GM10248 (cell line): ENCODE measurements at regions not wholly inside any gene's neighbourhood (a gene's known extent, or its start where the extent isn't known, plus 50 kb on each side); places are given as distances from the start of the nearest gene placed in this dataset.
A peak's percentile ranks its signal among the peaks of the same experiment; 100 is the strongest.

Source experiments
- CTCF ChIA-PET: fragments of 300-600 bp; sonication (Branson Sonifier 250); formaldehyde crosslinking; extraction: SDS; loops from one replicate; lab custom pipeline; 2021; ENCODE audit warnings: antibody characterized with exemption; lab: Yijun Ruan, JAX
- POLR2A ChIA-PET: fragments of 350-650 bp; sonication (Branson Sonifier 250); formaldehyde crosslinking; extraction: SDS; loops from one replicate; lab custom pipeline; 2020; ENCODE audit warnings: antibody characterized with exemption; lab: Yijun Ruan, JAX
- DNase-seq: peaks from one replicate; pipeline ENCODE4 v3.0.0; 2012; ENCODE audit errors: extremely low spot score
- CTCF ChIP-seq: IDR thresholded peaks from 2 replicates; pipeline ENCODE4 v1.5.1; 2012; ENCODE audit warnings: mild to moderate bottlenecking, low read depth; ENCODE audit errors: extremely low read depth, missing control alignments, control extremely low read depth

GRCh38 chrX:66328950-66329596 lies 165.0 kb downstream of the HEPH start:
- TF ChIP-seq CTCF = no peak
- CTCF ChIA-PET = no interaction called here
- POLR2A ChIA-PET = no interaction called here

GRCh38 chrX:66360894-66361293 lies 196.8 kb downstream of the HEPH start:
- ChIA-PET CTCF (no interaction called here), POLR2A (no interaction called here)
- no peak for TF ChIP-seq CTCF
- DNase-seq = no peak

More at GRCh38 chrX:66328950-66329596, 165.0 kb downstream of the HEPH start:
- no peak for DNase-seq

GRCh38 chrX:66384722-66385121 lies 220.7 kb downstream of the HEPH start:
- CTCF ChIA-PET = no interaction called here
- POLR2A ChIA-PET = no interaction called here
- TF ChIP-seq CTCF = no peak
- no peak for DNase-seq

DNA sequence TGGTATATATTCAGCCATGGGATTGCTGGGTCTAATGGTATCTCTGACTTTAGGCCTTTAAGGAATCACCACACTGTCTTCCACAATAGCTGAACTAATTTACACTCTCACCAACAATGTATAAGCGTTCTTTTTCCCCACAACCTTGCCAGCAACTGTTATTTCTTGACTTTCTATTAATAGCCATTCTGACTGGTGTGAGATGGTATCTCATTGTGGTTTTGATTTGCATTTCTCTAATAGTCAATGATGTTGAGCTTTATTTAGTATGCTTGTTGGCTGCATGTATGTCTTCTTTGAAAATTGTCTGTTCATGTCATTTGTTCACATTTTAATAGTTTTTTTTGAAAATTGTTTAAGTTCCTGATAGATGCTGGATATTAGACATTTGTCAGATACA lies 235.2 kb downstream of the HEPH start:
- TF ChIP-seq CTCF = no peak
- ChIA-PET CTCF (no interaction called here), POLR2A (no interaction called here)

GRCh38 chrX:66402165-66402564 lies 236.7 kb downstream of the EDA2R start:
- DNase-seq = no peak
- POLR2A ChIA-PET = no interaction called here
- no peak for TF ChIP-seq CTCF
- CTCF ChIA-PET = no interaction called here

More for the DNA sequence above, 235.2 kb downstream of the HEPH start:
- DNase-seq = no peak

GRCh38 chrX:66408507-66408906 lies 230.4 kb downstream of the EDA2R start:
- TF ChIP-seq CTCF = peak; percentile 37
- peak; percentile 14 for DNase-seq
- ChIA-PET POLR2A (no interaction called here), CTCF (interaction anchor here (2.1 kb wide), 1 partner anchor 207 kb away, joined by 6 read pairs; no protein-coding TSS in a partner anchor)

- DNase-seq = no peak
- ChIA-PET POLR2A (no interaction called here), CTCF (interaction anchor here (1.0 to 1.2 kb wide), 5 partner anchors 12 to 829 kb away, joined by 3 to 4 read pairs (median 3); no protein-coding TSS in a partner anchor)
- no peak for TF ChIP-seq CTCF
Observed at GRCh38 chrX:66410806-66411205, 228.1 kb downstream of the EDA2R start.
